Natural killer cell (primary cell): ENCODE measurements at regions not wholly inside any gene's neighbourhood (a gene's known extent, or its start where the extent isn't known, plus 50 kb on each side); places are given as distances from the start of the nearest gene placed in this dataset.

Source experiments
- ATAC-seq, 3 donors: fragments of 150-1000 bp in 2 of 3; fragments of 200-7000 bp in 1 of 3; cut with Tn5 transposase; 1 replicate in 1 of 3; 2 replicates in 2 of 3; pipeline ENCODE4 v1.10.0; 2021; ENCODE audit warnings: mild to moderate bottlenecking in 2 of 3, moderate library complexity in 2 of 3
- DNase-seq, 2 donors: peaks; one replicate each; pipeline versions ENCODE4 v3.0.0 to v3.0.0-alpha.2; 2013 to 2021; ENCODE audit warnings: mixed read lengths in 1 of 2
- H3K27ac ChIP-seq: one replicate; pipeline ENCODE4 v1.5.1; 2013; ENCODE audit warnings: mild to moderate bottlenecking, low read length
- H3K27me3 ChIP-seq: one replicate; pipeline ENCODE4 v1.6.1; 2013; ENCODE audit warnings: low read length; ENCODE audit not compliant: control insufficient read depth, insufficient read depth
- H3K36me3 ChIP-seq: one replicate; pipeline ENCODE4 v1.6.1; 2013; ENCODE audit warnings: low read length; ENCODE audit not compliant: control insufficient read depth, insufficient read depth
- H3K4me1 ChIP-seq: one replicate; pipeline ENCODE4 v1.6.1; 2013; ENCODE audit warnings: low read length; ENCODE audit not compliant: control insufficient read depth, insufficient read depth
- H3K4me3 ChIP-seq: one replicate; pipeline ENCODE4 v1.5.1; 2013; ENCODE audit warnings: low read length
- H3K9me3 ChIP-seq: one replicate; pipeline ENCODE4 v1.6.1; 2013; ENCODE audit warnings: low read length; ENCODE audit not compliant: control insufficient read depth, insufficient read depth
- H3K27ac Mint-ChIP-seq, 2 donors: one replicate each; pipeline ENCODE4 v1.8.0; 2022; ENCODE audit warnings: mild to moderate bottlenecking in 2 of 2, mixed read lengths in 2 of 2, moderate library complexity in 1 of 2
- H3K27me3 Mint-ChIP-seq, 2 donors: one replicate each; pipeline ENCODE4 v1.8.0; 2022; ENCODE audit warnings: low read depth in 2 of 2, mixed read lengths in 2 of 2
- H3K36me3 Mint-ChIP-seq: one replicate; pipeline ENCODE4 v1.8.0; 2022; ENCODE audit warnings: mixed read lengths
- H3K4me1 Mint-ChIP-seq, 2 donors: one replicate each; pipeline ENCODE4 v1.8.0; 2022; ENCODE audit warnings: mixed read lengths in 2 of 2
- H3K4me3 Mint-ChIP-seq: one replicate; pipeline ENCODE4 v1.8.0; 2022; ENCODE audit warnings: mild to moderate bottlenecking, moderate library complexity, mixed read lengths
- H3K9me3 Mint-ChIP-seq, 2 donors: one replicate each; pipeline ENCODE4 v1.8.0; 2022; ENCODE audit warnings: mixed read lengths in 2 of 2
- CTCF ChIP-seq: fragments of 200-600 bp; IDR thresholded peaks from one replicate; pipeline ENCODE4 v1.8.0; 2022; ENCODE audit warnings: antibody characterized with exemption
- WGBS: methylation state at CpG from one replicate; pipeline ENCODE4 v1.1.7; 2013; ENCODE audit warnings: missing lambda C conversion rate; ENCODE audit not compliant: insufficient coverage; 5-methylcytosine and 5-hydroxymethylcytosine counted together
- intact Hi-C: fragments of 100-400 bp; cut with micrococcal nuclease; formaldehyde crosslinking; loops from one replicate; pipeline ENCODE4 v1.14.2; 2022

GRCh38 chr1:115459161-115459560, 121.1 kb upstream of the NGF start:
- ATAC-seq (no peak), DNase-seq (no peak)
- H3K27ac ChIP-seq: no peak overlapping the region
- Mint-ChIP-seq H3K27ac (no peak overlapping the region), H3K9me3 (no peaks in the 10 kb centered on the region), H3K4me1 (no peaks in the 10 kb centered on the region), H3K27me3 (no peaks in the 10 kb centered on the region), H3K4me3 (no peak overlapping the region), H3K36me3 (no peaks in the 10 kb centered on the region)
- H3K4me3 ChIP-seq: no peak overlapping the region
- intact Hi-C loops: no loop called here
- H3K36me3 ChIP-seq: no peaks in the 10 kb centered on the region
- H3K27me3 ChIP-seq: no peaks in the 10 kb centered on the region
- no peaks in the 10 kb centered on the region for H3K4me1 ChIP-seq
- no peaks in the 10 kb centered on the region for H3K9me3 ChIP-seq
- WGBS: 96% methylated on average over 3 of the region's 3 CpGs
- no peak for TF ChIP-seq CTCF

- Mint-ChIP-seq H3K27me3 (no peaks in the 10 kb centered on the region), H3K27ac (no peak overlapping the region), H3K4me1 (no peaks in the 10 kb centered on the region), H3K9me3 (no peaks in the 10 kb centered on the region), H3K36me3 (no peaks in the 10 kb centered on the region), H3K4me3 (no peak overlapping the region)
- intact Hi-C loops: no loop called here
- Histone ChIP-seq H3K27me3 (no peaks in the 10 kb centered on the region), H3K4me1 (no peaks in the 10 kb centered on the region), H3K27ac (no peak overlapping the region), H3K9me3 (no peaks in the 10 kb centered on the region), H3K36me3 (no peaks in the 10 kb centered on the region), H3K4me3 (no peak overlapping the region)
- WGBS: 87% methylated on average over 6 of the region's 7 CpGs
- DNase-seq (no peak), ATAC-seq (no peak)
- no peak for TF ChIP-seq CTCF
Observed at GRCh38 chr1:115458426-115459114, 120.5 kb upstream of the NGF start.

GRCh38 chr1:115457289-115457688, 119.2 kb upstream of the NGF start:
- H3K4me3 Mint-ChIP-seq: no peak overlapping the region
- DNase-seq: no peak
- no peaks in the 10 kb centered on the region for H3K36me3 Mint-ChIP-seq
- H3K27ac Mint-ChIP-seq: no peak overlapping the region
- Histone ChIP-seq H3K27me3 (no peaks in the 10 kb centered on the region), H3K4me3 (no peak overlapping the region), H3K27ac (no peak overlapping the region), H3K9me3 (no peaks in the 10 kb centered on the region), H3K4me1 (no peaks in the 10 kb centered on the region), H3K36me3 (no peaks in the 10 kb centered on the region)
- ATAC-seq: no peak
- H3K4me1 Mint-ChIP-seq: no peaks in the 10 kb centered on the region
- intact Hi-C loops: no loop called here
- H3K27me3 Mint-ChIP-seq: no peaks in the 10 kb centered on the region
- TF ChIP-seq CTCF: no peak
- WGBS: 78% methylated on average over 2 of the region's 2 CpGs
- no peaks in the 10 kb centered on the region for H3K9me3 Mint-ChIP-seq

GRCh38 chr1:115456441-115456961, 118.5 kb upstream of the NGF start:
- WGBS: 88% methylated on average over 11 of the region's 11 CpGs
- no peaks in the 10 kb centered on the region for H3K4me1 ChIP-seq
- DNase-seq (no peak), ATAC-seq (no peak)
- Mint-ChIP-seq H3K36me3 (no peaks in the 10 kb centered on the region), H3K9me3 (no peaks in the 10 kb centered on the region), H3K4me1 (no peaks in the 10 kb centered on the region), H3K27me3 (no peaks in the 10 kb centered on the region), H3K4me3 (no peak overlapping the region), H3K27ac (no peak overlapping the region)
- H3K36me3 ChIP-seq: no peaks in the 10 kb centered on the region
- H3K27me3 ChIP-seq: no peaks in the 10 kb centered on the region
- H3K4me3 ChIP-seq: no peak overlapping the region
- intact Hi-C loops: no loop called here
- TF ChIP-seq CTCF: no peak
- H3K27ac ChIP-seq: no peak overlapping the region
- H3K9me3 ChIP-seq: no peaks in the 10 kb centered on the region
